Endothelial cell of umbilical vein (primary cell): ENCODE measurements at regions not wholly inside any gene's neighbourhood (a gene's known extent, or its start where the extent isn't known, plus 50 kb on each side); places are given as distances from the start of the nearest gene placed in this dataset.

Source experiments
- FOS ChIP-seq: IDR thresholded peaks from 2 replicates; pipeline ENCODE4 v1.6.1; 2011; ENCODE audit warnings: mild to moderate bottlenecking, low read length, moderate library complexity, borderline replicate concordance; ENCODE audit not compliant: insufficient read depth
- GATA2 ChIP-seq: IDR thresholded peaks from 2 replicates; pipeline ENCODE4 v1.7.0; 2011; ENCODE audit warnings: low read depth, mild to moderate bottlenecking, moderate library complexity, mixed read lengths, low read length; ENCODE audit not compliant: insufficient read length, insufficient read depth
- MYC ChIP-seq: IDR thresholded peaks from one replicate; pipeline ENCODE4 v1.6.1; 2011; ENCODE audit warnings: mild to moderate bottlenecking, low read depth, low read length
- POLR2A ChIP-seq: IDR thresholded peaks from 2 replicates; pipeline ENCODE4 v1.6.1; 2012; ENCODE audit warnings: low read depth, mild to moderate bottlenecking, control low read depth, low read length
- POLR2AphosphoS5 ChIP-seq: IDR thresholded peaks from 2 replicates; pipeline ENCODE4 v1.6.1; 2012; ENCODE audit warnings: low read depth, mild to moderate bottlenecking, control low read depth, low read length, moderate library complexity; ENCODE audit not compliant: insufficient read depth
- TF ChIP-seq, protein P1 (sequence below), 2 donors: IDR thresholded peaks; 1 replicate in 1 of 2; 2 replicates in 1 of 2; pipeline ENCODE4 v1.5.1; 2011; ENCODE audit warnings: low read length in 2 of 2, mild to moderate bottlenecking in 2 of 2, moderate library complexity in 2 of 2, control low read depth in 1 of 2, inconsistent platforms in 1 of 2, low read depth in 1 of 2; ENCODE audit not compliant: insufficient read depth in 1 of 2; ENCODE audit errors: extremely low read depth in 1 of 2
- TF ChIP-seq, protein P2 (sequence below): IDR thresholded peaks from 2 replicates; pipeline ENCODE4 v1.6.1; 2011; ENCODE audit not compliant: insufficient read depth, insufficient read length

DNA sequence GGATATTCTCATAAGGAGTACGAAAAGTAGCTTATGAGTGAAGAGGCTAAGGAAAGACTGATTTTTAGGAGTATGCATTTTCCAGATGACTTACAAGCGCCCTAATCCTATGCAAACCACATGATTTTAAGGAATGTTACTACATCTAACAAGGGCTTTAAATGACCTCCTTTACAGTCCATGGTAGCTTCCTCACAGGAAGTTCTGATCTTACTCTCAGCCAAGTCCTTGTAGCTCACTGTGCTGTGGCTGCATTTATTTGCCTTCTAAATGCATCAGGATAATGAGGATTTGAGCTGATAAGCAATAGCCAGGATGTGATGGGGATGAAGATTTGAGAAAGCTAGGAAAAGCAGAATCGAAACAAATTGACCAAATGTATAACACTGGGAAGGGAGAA lies 896.0 kb downstream of the MCTP2 start:
- TF ChIP-seq, protein P1, sequence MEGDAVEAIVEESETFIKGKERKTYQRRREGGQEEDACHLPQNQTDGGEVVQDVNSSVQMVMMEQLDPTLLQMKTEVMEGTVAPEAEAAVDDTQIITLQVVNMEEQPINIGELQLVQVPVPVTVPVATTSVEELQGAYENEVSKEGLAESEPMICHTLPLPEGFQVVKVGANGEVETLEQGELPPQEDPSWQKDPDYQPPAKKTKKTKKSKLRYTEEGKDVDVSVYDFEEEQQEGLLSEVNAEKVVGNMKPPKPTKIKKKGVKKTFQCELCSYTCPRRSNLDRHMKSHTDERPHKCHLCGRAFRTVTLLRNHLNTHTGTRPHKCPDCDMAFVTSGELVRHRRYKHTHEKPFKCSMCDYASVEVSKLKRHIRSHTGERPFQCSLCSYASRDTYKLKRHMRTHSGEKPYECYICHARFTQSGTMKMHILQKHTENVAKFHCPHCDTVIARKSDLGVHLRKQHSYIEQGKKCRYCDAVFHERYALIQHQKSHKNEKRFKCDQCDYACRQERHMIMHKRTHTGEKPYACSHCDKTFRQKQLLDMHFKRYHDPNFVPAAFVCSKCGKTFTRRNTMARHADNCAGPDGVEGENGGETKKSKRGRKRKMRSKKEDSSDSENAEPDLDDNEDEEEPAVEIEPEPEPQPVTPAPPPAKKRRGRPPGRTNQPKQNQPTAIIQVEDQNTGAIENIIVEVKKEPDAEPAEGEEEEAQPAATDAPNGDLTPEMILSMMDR (IDR thresholded peaks at IDR 0.05; ENCODE audit: extremely low read depth in 1 of 2, insufficient read depth in 1 of 2, low read depth in 1 of 2, low read length in 2 of 2) = no peak
- TF ChIP-seq GATA2 (no peak), FOS (no peak), POLR2A (peak; percentile 27), POLR2AphosphoS5 (no peak), MYC (no peak)
- TF ChIP-seq, protein P2, sequence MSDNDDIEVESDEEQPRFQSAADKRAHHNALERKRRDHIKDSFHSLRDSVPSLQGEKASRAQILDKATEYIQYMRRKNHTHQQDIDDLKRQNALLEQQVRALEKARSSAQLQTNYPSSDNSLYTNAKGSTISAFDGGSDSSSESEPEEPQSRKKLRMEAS = no peak
